ENCODE measurements at regions not wholly inside any gene's neighbourhood (a gene's known extent, or its start where the extent isn't known, plus 50 kb on each side); places are given as distances from the start of the nearest gene placed in this dataset.

DNA sequence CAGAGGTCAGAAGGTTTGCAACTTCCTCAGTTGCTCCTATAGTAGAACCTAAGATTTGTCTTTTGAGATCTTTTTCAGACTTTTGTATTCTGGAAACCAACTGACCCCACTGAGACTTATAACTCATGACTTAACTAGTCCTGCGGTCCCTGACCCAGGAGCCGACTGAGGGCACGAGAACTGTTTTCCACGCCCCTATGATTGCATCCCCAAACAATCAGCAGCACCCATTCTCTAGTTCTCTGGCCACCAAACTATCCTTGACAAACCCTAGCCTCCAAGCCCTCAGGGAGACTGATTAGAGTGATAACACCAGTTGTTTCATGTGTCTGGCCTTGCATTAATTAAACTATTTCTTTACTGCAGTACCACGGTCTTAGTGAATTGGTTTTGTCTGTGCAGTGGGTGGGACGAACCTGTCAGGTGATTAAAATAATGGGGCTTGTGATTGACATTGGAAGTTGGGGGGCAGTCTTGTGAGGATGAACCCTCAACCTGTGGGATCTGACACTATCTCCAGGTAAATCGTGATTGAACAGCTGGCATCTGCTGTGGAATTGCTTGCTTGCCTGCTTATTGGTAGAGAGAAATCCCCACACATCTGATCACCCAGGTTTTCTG is 95.7 kb downstream of the B3GNT2 start:
- no peak for DNase-seq (ENCODE audit: extremely low read depth, insufficient read length)
- no peaks in the 10 kb centered on the region for H3K27me3 ChIP-seq (replicated peaks; ENCODE audit: control insufficient read depth, insufficient read depth, low read length)
- TF ChIP-seq, protein P1, sequence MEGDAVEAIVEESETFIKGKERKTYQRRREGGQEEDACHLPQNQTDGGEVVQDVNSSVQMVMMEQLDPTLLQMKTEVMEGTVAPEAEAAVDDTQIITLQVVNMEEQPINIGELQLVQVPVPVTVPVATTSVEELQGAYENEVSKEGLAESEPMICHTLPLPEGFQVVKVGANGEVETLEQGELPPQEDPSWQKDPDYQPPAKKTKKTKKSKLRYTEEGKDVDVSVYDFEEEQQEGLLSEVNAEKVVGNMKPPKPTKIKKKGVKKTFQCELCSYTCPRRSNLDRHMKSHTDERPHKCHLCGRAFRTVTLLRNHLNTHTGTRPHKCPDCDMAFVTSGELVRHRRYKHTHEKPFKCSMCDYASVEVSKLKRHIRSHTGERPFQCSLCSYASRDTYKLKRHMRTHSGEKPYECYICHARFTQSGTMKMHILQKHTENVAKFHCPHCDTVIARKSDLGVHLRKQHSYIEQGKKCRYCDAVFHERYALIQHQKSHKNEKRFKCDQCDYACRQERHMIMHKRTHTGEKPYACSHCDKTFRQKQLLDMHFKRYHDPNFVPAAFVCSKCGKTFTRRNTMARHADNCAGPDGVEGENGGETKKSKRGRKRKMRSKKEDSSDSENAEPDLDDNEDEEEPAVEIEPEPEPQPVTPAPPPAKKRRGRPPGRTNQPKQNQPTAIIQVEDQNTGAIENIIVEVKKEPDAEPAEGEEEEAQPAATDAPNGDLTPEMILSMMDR (IDR thresholded peaks at IDR 0.05; ENCODE audit: insufficient read depth, low read length, poor library complexity, severe bottlenecking): no peak
- no peaks in the 10 kb centered on the region for H3K36me3 ChIP-seq (ENCODE audit: control insufficient read depth, insufficient read depth, low read length)
- H3K4me3 ChIP-seq (replicated peaks; ENCODE audit: low read depth, low read length): no peak overlapping the region

DNA sequence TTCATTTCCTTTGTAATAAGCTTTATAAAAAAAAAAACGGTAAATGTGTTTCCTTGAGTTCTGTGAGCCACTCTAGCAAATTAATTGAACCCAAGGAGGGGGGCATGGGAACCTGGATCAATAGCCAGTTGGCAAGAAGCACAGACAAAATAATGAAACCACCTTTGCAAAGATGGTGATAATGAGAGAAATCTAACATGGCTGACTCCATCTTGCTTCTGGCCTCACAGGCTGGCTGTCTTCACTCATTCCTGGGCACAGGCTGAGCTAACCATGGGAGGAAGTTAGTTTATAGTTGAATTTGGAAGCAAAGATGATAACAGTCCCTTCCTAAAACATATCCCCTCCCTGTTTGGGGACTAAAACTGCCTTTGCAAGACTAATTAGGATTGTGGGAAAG is 95.1 kb downstream of the B3GNT2 start:
- TF ChIP-seq, protein P1 (IDR thresholded peaks at IDR 0.05; ENCODE audit: insufficient read depth, low read length, poor library complexity, severe bottlenecking): no peak
- no peaks in the 10 kb centered on the region for H3K27me3 ChIP-seq (replicated peaks; ENCODE audit: control insufficient read depth, insufficient read depth, low read length)
- DNase-seq (ENCODE audit: extremely low read depth, insufficient read length): no peak
- no peaks in the 10 kb centered on the region for H3K36me3 ChIP-seq (ENCODE audit: control insufficient read depth, insufficient read depth, low read length)
- no peak overlapping the region for H3K4me3 ChIP-seq (replicated peaks; ENCODE audit: low read depth, low read length)

DNA sequence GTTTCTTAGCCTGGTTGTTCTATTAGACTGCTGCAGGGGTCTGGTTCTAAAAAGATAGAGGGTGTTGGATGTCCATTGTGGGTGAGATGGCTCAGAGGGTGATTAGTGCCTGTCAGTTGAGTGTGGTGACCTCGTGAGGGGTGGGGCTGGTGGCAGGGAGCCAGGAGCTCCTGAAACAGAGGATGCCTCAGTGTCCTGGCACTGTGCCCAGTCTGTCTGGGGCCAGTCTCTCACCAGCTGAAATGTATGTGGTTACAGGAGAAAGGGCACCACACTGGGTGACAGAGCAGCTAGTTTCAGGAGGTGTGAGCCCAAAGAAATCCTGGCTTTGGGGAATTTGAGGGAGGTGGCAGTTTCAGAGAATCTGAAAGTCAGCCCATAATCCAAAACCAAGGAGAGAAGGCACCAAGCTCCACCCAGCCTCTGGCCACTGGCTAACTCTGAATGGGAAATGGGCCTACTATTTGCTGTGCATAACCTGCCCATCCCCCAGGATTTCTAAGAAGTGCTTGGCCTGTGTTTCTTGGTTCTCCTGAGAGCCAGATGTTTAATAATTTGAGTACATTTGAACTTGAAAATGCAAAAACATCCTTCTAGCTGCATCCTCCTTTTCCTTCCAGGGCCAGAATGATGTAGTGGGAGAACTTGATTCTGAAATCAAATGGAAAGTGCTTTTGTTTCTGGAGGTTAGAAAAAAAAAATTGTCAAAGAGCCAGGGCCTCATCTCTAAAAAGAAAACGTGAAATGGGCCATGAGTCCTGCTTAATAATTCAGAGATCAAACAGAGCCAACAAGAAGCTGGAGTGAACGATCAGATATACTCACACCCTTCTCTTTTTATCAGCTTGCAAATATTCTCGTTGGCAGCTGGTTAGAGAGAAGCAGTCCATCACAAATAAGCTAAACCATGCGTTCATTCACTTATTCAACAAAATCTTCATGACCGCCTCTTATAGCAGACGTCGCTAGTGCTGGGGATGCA is 92.3 kb downstream of the B3GNT2 start:
- Histone ChIP-seq H3K36me3 (ENCODE audit: control insufficient read depth, insufficient read depth, low read length) (no peaks in the 10 kb centered on the region), H3K27me3 (replicated peaks; ENCODE audit: control insufficient read depth, insufficient read depth, low read length) (no peaks in the 10 kb centered on the region), H3K4me3 (replicated peaks; ENCODE audit: low read depth, low read length) (no peak overlapping the region)
- TF ChIP-seq, protein P1 (IDR thresholded peaks at IDR 0.05; ENCODE audit: insufficient read depth, low read length, poor library complexity, severe bottlenecking): no peak
- DNase-seq (ENCODE audit: extremely low read depth, insufficient read length): peak; percentile 66

DNA sequence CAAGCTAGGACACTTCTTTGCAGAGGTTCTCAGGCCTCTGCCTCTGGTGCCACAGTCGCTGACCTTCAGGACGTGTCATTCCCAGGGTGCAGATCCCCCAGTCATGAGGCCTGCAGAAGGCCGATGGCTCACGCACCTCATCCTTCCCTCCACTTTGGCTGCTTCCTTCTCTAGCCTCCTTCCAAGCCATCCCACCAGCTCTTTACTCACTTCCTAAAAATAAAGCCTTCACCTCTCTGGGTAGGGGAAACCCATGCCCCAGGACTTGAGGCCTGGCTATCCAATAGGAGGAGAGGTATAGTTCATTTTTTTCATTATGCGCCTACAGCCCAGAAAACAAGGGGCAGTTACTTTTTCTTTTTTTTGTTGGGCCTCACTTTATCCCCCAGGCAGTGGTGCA is 91.4 kb downstream of the B3GNT2 start:
- no peaks in the 10 kb centered on the region for H3K27me3 ChIP-seq (replicated peaks; ENCODE audit: control insufficient read depth, insufficient read depth, low read length)
- H3K36me3 ChIP-seq (ENCODE audit: control insufficient read depth, insufficient read depth, low read length): no peaks in the 10 kb centered on the region
- no peak overlapping the region for H3K4me3 ChIP-seq (replicated peaks; ENCODE audit: low read depth, low read length)
- DNase-seq (ENCODE audit: extremely low read depth, insufficient read length): no peak
- TF ChIP-seq, protein P1 (IDR thresholded peaks at IDR 0.05; ENCODE audit: insufficient read depth, low read length, poor library complexity, severe bottlenecking): no peak

DNA sequence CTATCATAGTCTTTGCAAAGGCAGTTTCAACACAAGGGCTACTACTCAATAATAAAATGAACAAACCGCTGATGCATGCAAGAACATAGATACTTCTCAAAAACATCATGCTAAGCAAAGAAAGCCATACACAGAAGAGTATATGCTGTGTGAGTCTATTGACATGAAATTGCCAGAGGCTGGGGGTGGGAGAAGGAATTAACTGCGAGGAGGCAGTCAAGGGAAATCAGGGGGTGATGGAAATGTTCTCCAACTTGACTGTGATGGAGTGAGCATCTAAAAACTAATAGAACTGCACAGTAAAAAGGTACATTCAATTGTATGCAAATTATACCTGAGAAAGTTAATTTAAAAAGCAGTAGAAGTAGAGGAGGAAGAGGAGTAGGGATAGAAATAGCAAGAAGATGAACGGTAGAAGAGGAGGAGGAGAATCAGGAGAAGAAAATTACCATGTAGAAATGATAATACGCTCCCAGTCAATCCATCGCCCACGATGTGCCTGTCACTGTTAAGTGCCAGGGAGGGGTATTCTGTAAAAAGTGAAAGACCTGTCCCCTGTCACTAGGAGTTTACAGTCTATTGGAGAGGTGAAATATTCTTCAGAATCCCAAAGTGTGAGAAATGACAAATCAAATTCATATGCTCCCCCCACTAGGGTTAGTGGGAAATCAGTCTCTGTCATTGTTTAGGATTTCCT is 90.3 kb downstream of the B3GNT2 start:
- TF ChIP-seq, protein P1 (IDR thresholded peaks at IDR 0.05; ENCODE audit: insufficient read depth, low read length, poor library complexity, severe bottlenecking): no peak
- H3K4me3 ChIP-seq (replicated peaks; ENCODE audit: low read depth, low read length): no peak overlapping the region
- no peaks in the 10 kb centered on the region for H3K36me3 ChIP-seq (ENCODE audit: control insufficient read depth, insufficient read depth, low read length)
- no peak for DNase-seq (ENCODE audit: extremely low read depth, insufficient read length)
- no peaks in the 10 kb centered on the region for H3K27me3 ChIP-seq (replicated peaks; ENCODE audit: control insufficient read depth, insufficient read depth, low read length)

Data from GM06990 (cell line).